Smooth muscle cell of the brain vasculature (primary cell): ENCODE measurements at regions not wholly inside any gene's neighbourhood (a gene's known extent, or its start where the extent isn't known, plus 50 kb on each side); places are given as distances from the start of the nearest gene placed in this dataset.
"Not testable (repeated sequence)": the region's sequence is repeated elsewhere in the genome, so short reads cannot be mapped to it uniquely, and the experiment has no call there.

Source experiments
- DNase-seq: peaks from one replicate; pipeline ENCODE4 v3.0.0-alpha.2; 2012; ENCODE audit warnings: low read depth, low spot score

- DNase-seq: no peak
These were observed 193.7 kb downstream of the ZIC5 start for GRCh38 chr13:99777873-99778272.

DNA sequence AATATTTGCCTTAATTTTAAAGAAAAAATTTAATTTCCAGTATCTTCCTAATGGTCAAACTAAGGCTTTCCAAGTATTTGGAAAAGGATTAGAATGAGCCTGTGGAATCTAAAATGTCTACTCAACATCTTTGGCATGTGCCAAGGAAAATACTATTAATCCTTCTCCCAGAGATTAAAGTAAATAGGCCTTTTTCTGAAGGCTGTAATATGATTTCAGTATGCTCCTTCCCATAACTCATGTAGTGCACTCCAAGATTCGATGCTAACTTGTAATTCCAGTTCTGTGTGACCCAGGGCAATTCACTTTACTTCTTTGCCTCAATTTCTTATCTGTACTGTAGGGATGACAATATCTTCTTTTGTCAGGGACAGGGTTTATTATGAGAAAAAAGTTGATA, 196.9 kb downstream of the ZIC5 start:
- no peak for DNase-seq

DNA sequence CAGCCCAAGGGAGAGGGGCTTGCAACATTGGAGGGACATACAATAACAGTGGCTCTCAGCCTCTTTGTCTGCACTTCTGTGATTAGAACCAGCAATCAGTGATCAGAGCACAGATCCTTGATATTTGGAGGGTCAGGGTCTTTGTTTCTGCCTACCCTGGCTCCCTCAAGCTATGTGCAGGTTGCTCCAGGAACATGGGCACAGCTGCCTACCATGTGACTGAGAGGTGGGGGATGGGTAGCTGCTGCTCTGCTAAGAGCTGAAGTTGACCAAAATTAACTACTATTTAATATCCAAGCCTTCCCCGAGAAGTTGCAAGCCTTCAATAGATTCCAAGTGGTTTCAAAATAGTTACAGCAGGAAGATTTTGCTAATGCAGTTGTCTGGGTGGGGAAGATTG, 202.6 kb downstream of the ZIC5 start:
- no peak for DNase-seq

GRCh38 chr13:99766641-99767045, 204.9 kb downstream of the ZIC5 start:
- no peak for DNase-seq

DNA sequence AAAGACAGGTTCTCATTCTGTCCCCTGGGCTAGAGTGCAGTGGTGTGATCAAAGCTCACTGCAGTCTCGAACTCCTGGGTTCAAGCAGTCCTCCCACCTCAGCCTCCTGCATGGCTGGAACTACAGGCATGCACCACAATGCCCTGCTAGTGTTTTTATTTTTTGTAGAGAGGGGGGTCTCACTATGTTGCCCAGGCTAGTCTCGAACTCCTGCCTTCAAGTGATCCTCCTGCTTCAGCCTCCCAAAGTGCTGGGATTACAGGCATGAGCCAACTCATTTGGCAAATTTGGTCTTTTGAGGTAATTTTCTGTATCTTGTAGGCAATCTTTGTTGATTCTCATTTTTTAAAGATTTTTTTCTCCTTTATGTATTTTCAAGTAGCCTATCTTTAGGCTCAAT, 205.7 kb downstream of the ZIC5 start:
- no peak for DNase-seq

- DNase-seq: no peak
These were observed 211.1 kb downstream of the ZIC5 start for GRCh38 chr13:99760456-99760855.

DNA sequence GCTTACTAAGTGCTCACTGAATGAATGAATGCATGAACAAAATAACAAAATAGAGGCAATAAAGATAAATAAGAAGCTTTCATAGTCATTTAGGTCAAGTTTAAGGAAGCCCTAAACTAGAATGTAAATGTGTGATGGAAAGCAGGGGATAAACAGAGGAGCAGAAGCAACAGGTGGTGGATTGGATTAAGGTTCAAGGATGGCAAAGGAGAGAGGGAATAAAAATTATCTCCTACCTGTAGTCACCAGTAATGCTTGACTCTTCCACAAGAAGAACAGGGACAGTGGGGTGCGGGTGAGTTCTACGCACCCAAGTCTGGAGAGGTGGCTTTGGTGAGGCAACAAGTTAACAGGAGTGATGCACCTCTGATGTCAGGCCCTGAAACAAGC, 212.4 kb downstream of the ZIC5 start:
- DNase-seq: no peak

- no peak for DNase-seq
These were observed 213.0 kb downstream of the ZIC5 start for GRCh38 chr13:99758460-99759162.

- DNase-seq: no peak
These were observed 213.7 kb downstream of the ZIC5 start for GRCh38 chr13:99757756-99758459.

- no peak for DNase-seq
These were observed 215.3 kb downstream of the ZIC5 start for GRCh38 chr13:99756281-99756680.

- not testable (repeated sequence) for DNase-seq
These were observed 216.8 kb downstream of the ZIC5 start for GRCh38 chr13:99754750-99755149.

- no peak for DNase-seq
These were observed 219.2 kb downstream of the ZIC5 start for GRCh38 chr13:99752373-99752772.

DNA sequence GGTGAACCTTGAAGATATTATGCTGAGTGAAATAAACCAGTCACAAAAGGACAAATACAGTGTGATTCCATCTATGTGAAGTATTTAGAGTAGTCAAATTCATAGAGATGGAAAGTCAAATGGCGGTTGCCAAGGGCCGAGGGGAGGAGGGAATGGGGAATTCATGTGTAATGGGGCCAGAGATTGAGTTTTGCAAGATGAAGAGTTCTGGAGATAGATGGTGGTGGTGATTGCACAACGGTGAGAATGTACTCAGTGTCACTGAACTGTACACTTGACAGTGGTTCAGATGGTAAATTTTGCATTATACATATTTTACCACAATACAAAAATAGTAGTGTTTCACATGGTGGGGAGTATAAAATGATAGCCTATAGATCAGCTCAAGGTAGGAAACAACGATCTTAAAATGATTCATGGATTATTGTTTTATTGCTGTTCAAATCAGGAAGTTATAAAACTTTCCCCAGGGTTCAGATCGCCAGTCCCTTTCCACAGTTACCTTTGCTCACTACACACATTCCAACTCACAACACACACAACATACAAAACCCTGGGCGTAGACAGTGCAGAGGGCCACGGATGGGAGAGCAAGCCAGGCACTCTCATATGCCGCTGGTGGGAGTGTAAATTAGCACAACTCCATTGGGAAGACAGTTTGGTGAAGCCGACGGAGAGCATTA, 219.9 kb downstream of the ZIC5 start:
- no peak for DNase-seq

DNA sequence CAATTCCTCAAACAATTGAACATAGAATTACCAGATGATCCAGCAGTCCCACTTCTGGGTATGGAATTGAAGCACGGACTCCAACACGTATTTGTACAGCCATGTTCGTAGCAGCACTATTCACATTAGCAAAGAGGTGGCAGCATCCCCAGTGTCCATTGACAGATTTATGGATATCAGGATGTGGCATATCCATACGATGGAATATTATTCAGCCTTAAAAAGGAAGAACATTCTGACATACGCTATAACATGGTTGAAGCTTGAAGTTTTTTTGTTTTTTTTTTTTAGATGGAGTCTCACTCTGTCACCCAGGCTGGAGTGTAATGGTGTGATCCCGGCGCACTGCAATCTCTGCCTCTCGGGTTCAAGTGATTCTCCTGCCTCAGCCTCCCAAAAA, 220.6 kb downstream of the ZIC5 start:
- no peak for DNase-seq

- DNase-seq: no peak
These were observed 222.1 kb downstream of the ZIC5 start for GRCh38 chr13:99749271-99750019.

DNA sequence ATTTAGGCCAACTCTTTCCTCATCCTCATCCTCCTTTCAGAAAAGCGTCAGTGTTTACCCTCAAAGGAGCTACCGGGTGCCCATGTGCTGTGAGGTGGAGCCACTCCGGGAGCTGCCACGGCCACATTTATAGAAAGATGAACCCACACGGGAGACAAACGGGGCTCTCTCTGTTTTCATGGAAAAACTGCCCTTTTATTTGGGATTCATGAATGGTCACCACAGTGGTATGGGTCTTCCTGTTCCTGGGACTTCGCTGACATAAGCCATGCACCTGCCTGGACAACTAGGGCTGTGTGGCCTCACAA, 224.2 kb downstream of the ZIC5 start:
- no peak for DNase-seq

DNA sequence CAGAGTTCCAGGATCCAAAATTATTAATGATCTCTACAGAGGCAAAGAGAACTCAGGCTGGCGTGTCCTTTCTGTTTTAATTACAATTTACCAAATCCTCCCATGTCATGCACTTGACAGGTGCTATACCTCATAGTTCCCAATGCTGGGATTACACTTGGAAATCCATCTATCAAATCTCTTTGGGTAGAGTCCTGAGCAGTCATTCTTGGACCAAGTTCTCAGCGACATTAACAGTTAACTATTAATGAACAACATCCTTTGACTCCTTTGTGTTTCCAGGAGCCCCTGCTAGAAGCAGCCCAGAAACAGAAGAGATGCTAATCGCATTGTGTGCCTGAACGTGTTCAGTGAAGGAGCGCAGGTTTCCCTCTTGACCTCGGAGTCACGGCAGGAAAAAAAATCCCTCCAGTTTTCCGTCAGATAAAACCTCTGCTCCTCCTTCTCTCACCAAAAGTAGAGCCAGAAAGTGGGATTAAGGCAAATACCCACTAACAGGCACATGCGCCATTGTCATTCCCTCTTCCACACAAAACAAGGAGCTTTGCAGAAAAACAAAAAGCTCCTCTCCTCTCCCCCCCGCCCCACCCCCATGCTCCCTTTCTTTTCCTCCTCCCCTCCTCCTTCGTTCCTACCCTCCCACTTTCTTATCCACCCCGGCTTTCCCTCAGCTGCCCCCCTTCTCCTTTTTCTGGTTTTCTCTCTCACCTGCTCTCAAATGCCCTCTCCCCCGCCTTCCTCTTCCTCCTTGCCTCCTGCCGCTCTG, 224.7 kb downstream of the ZIC5 start:
- no peak for DNase-seq

GRCh38 chr13:99743094-99743493, 228.5 kb downstream of the ZIC5 start:
- DNase-seq: no peak

DNA sequence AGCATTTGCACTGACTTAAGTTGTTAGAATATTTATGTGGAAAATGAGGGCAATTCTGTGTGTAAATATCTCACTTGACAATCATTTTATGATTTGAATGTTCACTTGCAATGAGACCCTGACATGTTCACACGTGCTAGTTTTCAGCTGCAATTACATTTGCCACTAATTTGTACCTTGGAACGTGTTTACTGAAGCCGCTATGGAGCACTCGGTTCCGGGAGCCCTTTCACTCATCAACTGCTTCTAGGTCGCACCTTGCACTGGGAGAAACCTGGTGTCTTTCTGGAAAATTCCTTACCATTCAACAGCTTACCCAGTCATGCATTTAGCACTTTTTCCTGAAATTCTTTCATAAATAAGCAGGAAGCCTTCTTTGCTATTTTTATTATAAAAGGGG, 229.6 kb downstream of the ZIC5 start:
- DNase-seq: no peak

DNA sequence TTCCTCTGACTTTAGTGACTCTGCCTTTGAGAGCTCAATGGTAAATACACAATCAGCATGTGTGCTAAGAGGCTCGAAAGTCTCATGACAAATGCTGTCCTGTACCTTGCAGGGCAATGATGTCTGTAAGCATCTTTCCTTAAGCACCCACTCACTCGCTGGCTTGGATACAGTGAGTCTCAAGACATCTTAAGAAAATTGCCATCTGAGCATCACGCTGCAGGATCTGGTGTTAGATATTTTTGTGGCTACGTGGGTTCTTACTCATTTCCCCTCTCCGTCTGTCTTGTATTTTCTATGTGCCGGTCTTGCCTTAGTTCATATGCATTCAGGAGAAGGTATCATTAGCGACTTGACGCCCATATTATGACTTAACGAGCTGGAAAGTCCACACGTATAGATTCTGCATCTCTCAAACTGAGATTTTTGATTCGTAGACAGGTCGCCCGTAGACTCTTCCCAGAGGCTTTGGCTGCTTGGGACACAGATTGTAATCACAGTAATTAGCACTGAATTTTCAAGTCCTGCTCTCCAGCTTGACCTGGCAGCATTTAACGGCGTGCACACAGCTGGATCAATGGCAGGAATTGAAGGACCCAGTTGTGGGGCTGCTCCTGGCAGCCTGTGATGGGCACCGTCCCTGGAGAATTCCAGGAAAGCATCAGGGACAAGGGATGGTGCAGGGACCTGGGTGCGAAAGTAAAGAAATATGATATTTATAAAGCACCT, 231.2 kb downstream of the ZIC5 start:
- DNase-seq: no peak

- DNase-seq: no peak
These were observed 232.9 kb downstream of the ZIC5 start for GRCh38 chr13:99738626-99739025.
